Trophoblast cell (in vitro differentiated cells and primary cell): ENCODE measurements at regions not wholly inside any gene's neighbourhood (a gene's known extent, or its start where the extent isn't known, plus 50 kb on each side); places are given as distances from the start of the nearest gene placed in this dataset.

Experiments
- DNase-seq, 2 donors: peaks; one replicate each; pipeline ENCODE4 v3.0.0-alpha.2; 2016
- H2AFZ ChIP-seq: 2 replicates; pipeline ENCODE4 v1.6.1; 2013; ENCODE audit warnings: low read length, moderate library complexity, mild to moderate bottlenecking; ENCODE audit not compliant: insufficient read depth, poor library complexity
- H2AK5ac ChIP-seq: 2 replicates; pipeline ENCODE4 v1.6.1; 2013; ENCODE audit warnings: mild to moderate bottlenecking, low read length
- H2BK120ac ChIP-seq: 2 replicates; pipeline ENCODE4 v1.6.1; 2013; ENCODE audit warnings: low read length, mild to moderate bottlenecking, moderate library complexity; ENCODE audit not compliant: insufficient read depth, poor library complexity
- H2BK12ac ChIP-seq: 2 replicates; pipeline ENCODE4 v1.6.1; 2013; ENCODE audit warnings: mild to moderate bottlenecking, low read length, moderate library complexity
- H2BK5ac ChIP-seq: 2 replicates; pipeline ENCODE4 v1.6.1; 2013; ENCODE audit warnings: low read length, low read depth, moderate library complexity, mild to moderate bottlenecking; ENCODE audit not compliant: poor library complexity
- H3K14ac ChIP-seq: 2 replicates; pipeline ENCODE4 v1.6.1; 2013; ENCODE audit warnings: mild to moderate bottlenecking, low read length
- H3K18ac ChIP-seq: 2 replicates; pipeline ENCODE4 v1.6.1; 2013; ENCODE audit warnings: mild to moderate bottlenecking, low read length
- H3K23ac ChIP-seq: 2 replicates; pipeline ENCODE4 v1.6.1; 2013; ENCODE audit warnings: low read length
- H3K27ac ChIP-seq: 2 replicates; pipeline ENCODE4 v1.5.1; 2013; ENCODE audit warnings: low read depth, mild to moderate bottlenecking, inconsistent platforms, low read length, moderate library complexity
- H3K27me3 ChIP-seq: 2 replicates; pipeline ENCODE4 v1.6.1; 2013; ENCODE audit warnings: inconsistent platforms, mild to moderate bottlenecking, low read length, moderate library complexity; ENCODE audit not compliant: insufficient read depth
- H3K36me3 ChIP-seq, 2 experiments: 1 replicate in 1 of 2; 2 replicates in 1 of 2; pipeline ENCODE4 v1.6.1; 2013; ENCODE audit warnings: low read length in 2 of 2, mild to moderate bottlenecking in 2 of 2, moderate library complexity in 1 of 2; ENCODE audit not compliant: insufficient read depth in 2 of 2, control insufficient read depth in 1 of 2
- H3K4ac ChIP-seq: 2 replicates; pipeline ENCODE4 v1.6.1; 2013; ENCODE audit warnings: low read depth, mild to moderate bottlenecking, low read length, moderate library complexity
- H3K4me1 ChIP-seq, 2 experiments: 1 replicate in 1 of 2; 2 replicates in 1 of 2; pipeline ENCODE4 v1.6.1; 2013; ENCODE audit warnings: low read length in 2 of 2, mild to moderate bottlenecking in 2 of 2, moderate library complexity in 1 of 2; ENCODE audit not compliant: insufficient read depth in 2 of 2, control insufficient read depth in 1 of 2
- H3K4me2 ChIP-seq: 2 replicates; pipeline ENCODE4 v1.6.1; 2013; ENCODE audit warnings: inconsistent platforms, mild to moderate bottlenecking, low read length, moderate library complexity
- H3K4me3 ChIP-seq: 2 replicates; pipeline ENCODE4 v1.5.1; 2013; ENCODE audit warnings: mild to moderate bottlenecking, low read depth, low read length, inconsistent platforms
- H3K79me1 ChIP-seq: one replicate; pipeline ENCODE4 v1.6.1; 2013; ENCODE audit warnings: low read length
- H3K79me2 ChIP-seq: 2 replicates; pipeline ENCODE4 v1.6.1; 2013; ENCODE audit warnings: low read length, mild to moderate bottlenecking; ENCODE audit not compliant: control insufficient read depth, insufficient read depth, poor library complexity
- H3K9ac ChIP-seq: 2 replicates; pipeline ENCODE4 v1.6.1; 2013; ENCODE audit warnings: mild to moderate bottlenecking, low read length
- H3K9me3 ChIP-seq: 2 replicates; pipeline ENCODE4 v1.6.1; 2013; ENCODE audit warnings: low read depth, mild to moderate bottlenecking, control low read depth, inconsistent platforms, low read length; ENCODE audit not compliant: insufficient read depth
- H4K12ac ChIP-seq: 2 replicates; pipeline ENCODE4 v1.6.1; 2013; ENCODE audit warnings: low read depth, mild to moderate bottlenecking, low read length, moderate library complexity
- H4K8ac ChIP-seq: 2 replicates; pipeline ENCODE4 v1.6.1; 2013; ENCODE audit warnings: low read depth, mild to moderate bottlenecking, low read length, moderate library complexity
- H4K91ac ChIP-seq: one replicate; pipeline ENCODE4 v1.6.1; 2013; ENCODE audit warnings: low read depth, mild to moderate bottlenecking, low read length, moderate library complexity
- WGBS: extraction: QIAGEN DNeasy Blood & Tissue Kit; methylation state at CpG from one replicate; pipeline ENCODE4 v1.1.7; 2013; ENCODE audit warnings: missing lambda C conversion rate; ENCODE audit not compliant: insufficient read length, insufficient coverage; ENCODE audit errors: extremely low coverage; 5-methylcytosine and 5-hydroxymethylcytosine counted together

DNA sequence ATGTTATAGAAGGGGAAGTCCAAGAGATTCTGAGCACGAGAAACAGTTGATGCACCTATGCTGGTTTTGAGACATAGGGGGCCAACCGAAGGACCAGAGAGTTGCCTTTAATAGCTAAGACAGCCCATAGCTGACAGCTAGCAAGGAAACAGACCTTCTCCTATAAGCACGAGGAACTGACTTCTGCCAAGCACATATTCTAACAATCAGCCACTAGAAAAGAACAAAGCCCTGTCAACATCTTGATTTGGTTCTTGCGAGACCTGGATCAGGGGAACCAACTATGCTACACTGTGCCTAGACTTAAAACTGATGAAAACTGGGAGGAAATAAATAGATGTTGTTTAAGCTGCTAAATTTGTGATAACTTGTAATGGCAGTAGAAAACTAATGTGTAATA lies 785.6 kb downstream of the TMTC2 start:
- H2BK5ac ChIP-seq, result no peak overlapping the region
- WGBS, result no CpG with 5 or more reads among the region's 4 CpGs
- H3K4me3 ChIP-seq, result no peak overlapping the region
- no peak overlapping the region for H2AFZ ChIP-seq
- no peaks in the 10 kb centered on the region for H3K36me3 ChIP-seq
- H4K8ac ChIP-seq, result no peak overlapping the region
- H2BK120ac ChIP-seq, result no peak overlapping the region
- no peak overlapping the region for H3K4me2 ChIP-seq
- no peak overlapping the region for H4K12ac ChIP-seq
- no peak overlapping the region for H2BK12ac ChIP-seq
- H3K9ac ChIP-seq, result no peak overlapping the region
- no peaks in the 10 kb centered on the region for H3K4me1 ChIP-seq
- no peak overlapping the region for H3K14ac ChIP-seq
- H3K79me1 ChIP-seq, result no peaks in the 10 kb centered on the region
- no peaks in the 10 kb centered on the region for H3K27me3 ChIP-seq
- no peak overlapping the region for H3K27ac ChIP-seq
- no peaks in the 10 kb centered on the region for H3K9me3 ChIP-seq
- H3K79me2 ChIP-seq, result no peaks in the 10 kb centered on the region
- no peak overlapping the region for H3K23ac ChIP-seq
- H4K91ac ChIP-seq, result no peak overlapping the region
- H2AK5ac ChIP-seq, result no peak overlapping the region
- no peak overlapping the region for H3K4ac ChIP-seq
- DNase-seq, result no peak
- H3K18ac ChIP-seq, result no peak overlapping the region

DNA sequence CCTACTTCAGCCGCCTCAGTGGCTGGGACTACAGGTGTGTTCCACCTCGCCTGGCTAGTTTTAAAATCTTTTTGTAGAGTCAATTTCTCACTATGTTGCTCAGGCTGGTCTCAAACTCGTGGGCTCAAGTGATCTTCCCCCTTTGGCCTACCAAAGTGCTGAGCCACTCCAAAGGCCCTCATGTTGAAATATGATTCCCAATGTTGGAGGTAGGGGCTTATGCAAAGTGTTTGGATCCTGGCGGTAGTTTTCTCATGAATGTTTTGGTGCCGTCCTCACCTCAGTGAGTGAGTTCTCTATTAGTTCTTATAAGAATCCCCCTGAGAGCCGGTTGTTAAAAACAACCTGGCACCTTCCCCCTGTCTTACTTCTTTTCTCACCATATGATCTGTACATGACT lies 784.6 kb downstream of the TMTC2 start:
- Histone ChIP-seq H3K23ac (no peak overlapping the region), H3K4me2 (no peak overlapping the region), H3K79me2 (no peaks in the 10 kb centered on the region), H3K9ac (no peak overlapping the region), H3K27me3 (no peaks in the 10 kb centered on the region), H3K14ac (no peak overlapping the region), H4K8ac (no peak overlapping the region), H3K79me1 (no peaks in the 10 kb centered on the region), H3K4me3 (no peak overlapping the region), H3K27ac (no peak overlapping the region), H4K91ac (no peak overlapping the region), H3K18ac (no peak overlapping the region), H3K4ac (no peak overlapping the region), H3K9me3 (no peaks in the 10 kb centered on the region), H2BK5ac (no peak overlapping the region), H2BK12ac (no peak overlapping the region), H2AFZ (no peak overlapping the region), H2AK5ac (no peak overlapping the region), H3K4me1 (no peaks in the 10 kb centered on the region), H3K36me3 (no peaks in the 10 kb centered on the region), H4K12ac (no peak overlapping the region), H2BK120ac (no peak overlapping the region)
- DNase-seq, result no peak
- WGBS, result no CpG with 5 or more reads among the region's 6 CpGs

DNA sequence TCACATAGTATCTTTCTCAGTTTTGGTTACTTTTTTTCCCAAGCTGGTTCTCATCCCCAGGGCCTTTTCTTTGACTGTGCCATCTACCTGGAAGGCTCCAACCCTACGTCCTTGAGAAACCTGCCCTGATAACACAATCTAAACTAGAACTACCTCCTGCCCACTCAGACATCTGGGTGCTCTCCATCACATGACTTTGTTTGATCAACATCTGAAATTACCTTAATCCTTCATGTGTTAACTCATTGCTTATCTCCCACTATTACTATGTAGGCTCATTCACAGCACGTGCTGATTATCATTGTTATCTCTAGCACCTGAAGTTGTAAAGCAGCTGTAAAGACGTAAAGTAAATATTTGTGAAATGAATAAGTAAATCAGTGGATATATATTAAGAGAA lies 784.0 kb downstream of the TMTC2 start:
- Histone ChIP-seq H2BK12ac (no peak overlapping the region), H2AK5ac (no peak overlapping the region)
- no CpG with 5 or more reads among the region's 3 CpGs for WGBS

DNA sequence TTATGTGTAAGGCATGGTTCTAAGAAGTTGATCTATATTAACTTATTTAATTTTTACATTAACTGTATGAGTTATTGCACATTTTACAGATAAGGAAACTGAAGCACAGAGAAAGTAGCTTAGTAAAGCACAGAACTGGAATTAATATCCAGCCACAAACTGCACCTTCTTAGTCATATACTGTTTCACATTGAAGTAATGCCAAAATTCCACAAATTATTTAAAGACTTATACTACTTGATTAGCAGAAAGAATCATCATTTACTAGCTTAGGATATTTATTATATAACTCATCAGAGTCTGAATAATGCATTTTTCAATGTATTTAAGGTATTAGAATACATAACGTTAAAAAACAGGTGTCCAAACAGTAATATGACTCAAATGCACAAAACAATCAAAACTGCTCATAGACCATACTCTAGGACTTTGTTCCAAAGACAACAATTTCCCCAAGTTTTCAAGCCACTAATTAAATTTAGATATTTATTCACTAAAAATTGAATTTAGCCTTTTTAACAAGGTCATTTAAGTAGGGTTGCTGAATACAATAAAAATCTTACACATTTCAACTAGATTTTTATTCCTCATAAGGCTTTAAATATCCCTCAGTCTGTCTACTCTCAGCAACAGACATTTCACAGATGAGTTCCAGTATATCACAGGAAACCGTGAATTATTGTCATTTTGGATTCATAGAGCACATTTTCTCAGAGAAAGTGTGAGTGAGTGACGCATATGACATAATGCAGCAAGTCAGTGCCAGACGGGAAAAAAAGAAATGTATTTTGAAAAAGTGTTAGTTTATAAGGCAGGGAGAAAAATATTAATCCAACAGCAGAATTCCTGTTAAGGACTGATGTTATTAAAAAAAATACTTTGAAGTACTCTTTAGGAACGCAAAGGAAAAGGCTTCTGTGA lies 782.5 kb downstream of the TMTC2 start:
- Histone ChIP-seq H2BK120ac (no peak overlapping the region), H3K4me2 (no peak overlapping the region)

More for the DNA sequence above, 784.0 kb downstream of the TMTC2 start:
- no peak overlapping the region for H2BK5ac ChIP-seq
- H3K18ac ChIP-seq, result no peak overlapping the region
- no peak for DNase-seq
- no peak overlapping the region for H3K4me3 ChIP-seq
- H4K12ac ChIP-seq, result no peak overlapping the region
- no peaks in the 10 kb centered on the region for H3K27me3 ChIP-seq
- no peak overlapping the region for H2BK120ac ChIP-seq
- no peaks in the 10 kb centered on the region for H3K36me3 ChIP-seq
- no peak overlapping the region for H3K9ac ChIP-seq
- H4K8ac ChIP-seq, result no peak overlapping the region
- no peaks in the 10 kb centered on the region for H3K79me2 ChIP-seq
- H3K4ac ChIP-seq, result no peak overlapping the region
- H3K79me1 ChIP-seq, result no peaks in the 10 kb centered on the region
- no peak overlapping the region for H3K23ac ChIP-seq
- H4K91ac ChIP-seq, result no peak overlapping the region
- H3K9me3 ChIP-seq, result no peaks in the 10 kb centered on the region
- H3K14ac ChIP-seq, result no peak overlapping the region
- H3K27ac ChIP-seq, result no peak overlapping the region
- H2AFZ ChIP-seq, result no peak overlapping the region
- H3K4me2 ChIP-seq, result no peak overlapping the region
- no peaks in the 10 kb centered on the region for H3K4me1 ChIP-seq

More for the DNA sequence above, 782.5 kb downstream of the TMTC2 start:
- H3K23ac ChIP-seq, result no peak overlapping the region
- no peak overlapping the region for H3K18ac ChIP-seq
- H4K91ac ChIP-seq, result no peak overlapping the region
- H4K12ac ChIP-seq, result no peak overlapping the region
- no CpG with 5 or more reads among the region's 5 CpGs for WGBS
- H3K9ac ChIP-seq, result no peak overlapping the region
- H2BK5ac ChIP-seq, result no peak overlapping the region
- H3K27ac ChIP-seq, result no peak overlapping the region
- H3K4me3 ChIP-seq, result no peak overlapping the region
- H3K14ac ChIP-seq, result no peak overlapping the region
- H2AFZ ChIP-seq, result no peak overlapping the region
- H3K4me1 ChIP-seq, result no peaks in the 10 kb centered on the region
- no peaks in the 10 kb centered on the region for H3K36me3 ChIP-seq
- H3K4ac ChIP-seq, result no peak overlapping the region
- H3K27me3 ChIP-seq, result no peaks in the 10 kb centered on the region
- DNase-seq, result no peak
- H4K8ac ChIP-seq, result no peak overlapping the region
- no peaks in the 10 kb centered on the region for H3K9me3 ChIP-seq
- H2AK5ac ChIP-seq, result no peak overlapping the region
- H3K79me2 ChIP-seq, result no peaks in the 10 kb centered on the region
- no peaks in the 10 kb centered on the region for H3K79me1 ChIP-seq
- no peak overlapping the region for H2BK12ac ChIP-seq
